ENCODE measurements at regions not wholly inside any gene's neighbourhood (a gene's known extent, or its start where the extent isn't known, plus 50 kb on each side); places are given as distances from the start of the nearest gene placed in this dataset.

DNA sequence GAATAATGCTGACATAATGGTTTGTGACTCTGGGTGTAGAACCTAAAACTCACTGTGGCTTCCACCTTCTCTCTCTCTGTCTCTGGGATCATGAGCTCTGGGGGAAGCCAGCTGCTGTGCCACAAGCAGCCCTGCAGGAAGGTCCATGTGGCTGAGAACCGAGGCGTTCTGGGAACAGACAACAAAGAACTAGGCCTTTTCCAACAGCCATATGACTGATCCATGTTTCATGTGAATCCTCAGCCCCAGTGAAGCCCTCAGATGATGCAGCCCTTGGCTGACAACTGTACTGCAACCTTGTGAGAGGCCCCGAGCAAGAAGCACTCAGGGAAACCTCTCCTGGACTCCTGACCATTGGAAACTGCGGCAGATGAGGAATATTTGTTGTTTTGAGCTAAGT is 56.6 kb downstream of the HLA-G start (continued):
- TF ChIP-seq TARDBP (IDR thresholded peaks at IDR 0.05; ENCODE audit: borderline replicate concordance): no peak
- no peak for TF ChIP-seq CREB1 (IDR thresholded peaks at IDR 0.05; ENCODE audit: low read depth)
- no peak for TF ChIP-seq RAD51 (IDR thresholded peaks at IDR 0.05)
- no peak for TF ChIP-seq ELK1 (IDR thresholded peaks at IDR 0.05; ENCODE audit: low read depth, low read length)

DNA sequence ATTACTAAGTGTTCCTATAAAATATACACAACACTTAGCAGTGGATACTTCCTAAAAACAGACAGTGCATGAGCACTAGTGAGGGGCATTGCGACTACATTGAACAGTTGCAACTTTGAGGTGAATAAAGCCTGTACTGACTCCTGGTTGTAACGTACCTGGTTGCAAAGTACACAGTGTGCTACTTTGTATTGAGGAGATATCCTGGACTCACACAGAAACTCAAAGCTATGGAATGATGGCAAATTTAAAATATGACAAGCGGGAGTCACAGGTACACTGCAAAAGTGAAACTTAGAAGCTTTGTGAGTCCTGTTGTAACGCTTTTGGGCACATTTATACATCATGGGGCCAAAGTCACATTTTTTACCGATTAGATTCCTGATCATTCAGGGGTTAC is 55.6 kb upstream of the HLA-A start:
- ChIA-PET POLR2A (interaction anchor here (0.6 to 0.9 kb wide), 2 partner anchors 79 to 439 kb away, joined by 3 read pairs; no protein-coding TSS in a partner anchor), SMC1A (ENCODE audit: uncharacterized antibody, unreplicated experiment) (interaction anchor here (0.6 to 1.8 kb wide), 6 partner anchors 18 to 119 kb away, joined by 3 to 11 read pairs (median 4); partner anchors contain the start of gene HLA-A), RAD21 (ENCODE audit: unreplicated experiment) (interaction anchor here (0.6 to 1.7 kb wide), 2 partner anchors 78 to 80 kb away, joined by 3 to 5 read pairs; no protein-coding TSS in a partner anchor), CTCF (interaction anchor here (0.6 to 1.5 kb wide), 8 partner anchors 35 to 153 kb away, joined by 3 to 6 read pairs (median 4); no protein-coding TSS in a partner anchor)
- DNase-seq (ENCODE audit: low read depth, low spot score): no peak
- peaks cover 11% of the 10 kb centered on the region for H3K79me2 ChIP-seq (ENCODE audit: control insufficient read depth, insufficient read depth, low read length)
- peak overlapping the region; percentile 75 for H3K27ac ChIP-seq (ENCODE audit: control insufficient read depth, insufficient read depth)
- H3K4me3 ChIP-seq: peak overlapping the region; percentile 86; the same call in 1 of the 2 replicates
- peak overlapping the region; percentile 92 for H3K9ac ChIP-seq (ENCODE audit: control insufficient read depth, insufficient read depth, low read length)
- TF ChIP-seq ASH2L (IDR thresholded peaks at IDR 0.05; ENCODE audit: borderline replicate concordance, low read depth) (no peak), TCF12 (IDR thresholded peaks at IDR 0.05; ENCODE audit: low read depth, low read length) (no peak)
- no peaks in the 10 kb centered on the region for H4K20me1 ChIP-seq (ENCODE audit: control insufficient read depth, insufficient read depth)
- H3K9me3 ChIP-seq (replicated peaks; ENCODE audit: control insufficient read depth, insufficient read depth, low read length): no peaks in the 10 kb centered on the region; the same call in 2 of the 3 replicates
- no peaks in the 10 kb centered on the region for H3K36me3 ChIP-seq (ENCODE audit: control insufficient read depth in 2 of 2, insufficient read depth in 2 of 2, low read length in 1 of 2)
- in situ Hi-C loops (cut with MboI) (no loop called here), intact Hi-C loops (cut with micrococcal nuclease; ENCODE audit: unreplicated experiment) (loop anchor here (1.0 kb wide), 1 partner anchor 55 kb away; no protein-coding TSS in a partner anchor)
- 1% methylated on average over 5 of the region's 5 CpGs for WGBS (ENCODE audit: insufficient coverage, insufficient replicate concordance, low lambda C conversion rate, missing lambda C conversion rate)
- peak overlapping the region; percentile 23; the same call in 1 of the 2 replicates for H2AFZ ChIP-seq (ENCODE audit: control insufficient read depth, low read depth, low read length)
- H3K4me1 ChIP-seq (ENCODE audit: control insufficient read depth, insufficient read depth, low read length): no peaks in the 10 kb centered on the region
- H3K4me2 ChIP-seq (ENCODE audit: control insufficient read depth, insufficient read depth): peak overlapping the region; percentile 79
- H3K27me3 ChIP-seq (replicated peaks in 1 of 2; ENCODE audit: control insufficient read depth in 2 of 2, insufficient read depth in 2 of 2, low read length in 1 of 2): no peaks in the 10 kb centered on the region
- BruUV-seq (replicated peaks): TSS peak; percentile 72
- peak; percentile 1; the same call in 1 of the 3 replicates for ATAC-seq
- no peak for FAIRE-seq

All from GM12878 (cell line).